Activated CD8-positive, alpha-beta memory T cell treated with anti-CD3 and anti-CD28 coated beads, Interleukin-2, amount 50 U/mL, for 24 hours (primary cell): ENCODE measurements at regions not wholly inside any gene's neighbourhood (a gene's known extent, or its start where the extent isn't known, plus 50 kb on each side); places are given as distances from the start of the nearest gene placed in this dataset.

Experiments used
- DNase-seq: peaks from one replicate; pipeline ENCODE4 v3.0.0-alpha.2; 2020; ENCODE audit errors: extremely low read depth

GRCh38 chr6:144823131-144823530 is 538.0 kb downstream of the UTRN start:
- no peak for DNase-seq

GRCh38 chr6:144824018-144824417 is 538.9 kb downstream of the UTRN start:
- DNase-seq, result no peak

GRCh38 chr6:144834426-144835038 is 549.4 kb downstream of the UTRN start:
- no peak for DNase-seq

- no peak for DNase-seq
Measured at GRCh38 chr6:144835322-144835973, 550.3 kb downstream of the UTRN start.

- no peak for DNase-seq
Measured at GRCh38 chr6:144840619-144841018, 555.5 kb downstream of the UTRN start.

- no peak for DNase-seq
Measured at GRCh38 chr6:144843701-144844100, 558.6 kb downstream of the UTRN start.

- DNase-seq, result no peak
Measured at GRCh38 chr6:144844596-144844995, 559.5 kb downstream of the UTRN start.

- DNase-seq, result no peak
Measured at GRCh38 chr6:144845186-144845585, 560.1 kb downstream of the UTRN start.

- DNase-seq, result no peak
Measured at GRCh38 chr6:144847916-144848315, 562.8 kb downstream of the UTRN start.

GRCh38 chr6:144849920-144850319 is 564.8 kb downstream of the UTRN start:
- DNase-seq, result no peak

- no peak for DNase-seq
Measured at GRCh38 chr6:144853603-144854002, 568.5 kb downstream of the UTRN start.

GRCh38 chr6:144854654-144855053 is 569.5 kb downstream of the UTRN start:
- no peak for DNase-seq

- no peak for DNase-seq
Measured at GRCh38 chr6:144855375-144855774, 570.2 kb downstream of the UTRN start.

- DNase-seq, result no peak
Measured at GRCh38 chr6:144855812-144856531, 570.8 kb downstream of the UTRN start.

GRCh38 chr6:144856622-144857021 is 571.5 kb downstream of the UTRN start:
- DNase-seq, result no peak

- no peak for DNase-seq
Measured at GRCh38 chr6:144857086-144857485, 572.0 kb downstream of the UTRN start.

GRCh38 chr6:144862769-144863168 is 577.6 kb downstream of the UTRN start:
- DNase-seq, result no peak

- no peak for DNase-seq
Measured at GRCh38 chr6:144867761-144868160, 582.6 kb downstream of the UTRN start.

GRCh38 chr6:144870782-144871181 is 585.6 kb downstream of the UTRN start:
- DNase-seq, result no peak

- no peak for DNase-seq
Measured at GRCh38 chr6:144873623-144874378, 588.7 kb downstream of the UTRN start.

GRCh38 chr6:144876689-144877088 is 591.6 kb downstream of the UTRN start:
- no peak for DNase-seq

- DNase-seq, result no peak
Measured at GRCh38 chr6:144877118-144877517, 592.0 kb downstream of the UTRN start.
